SK-N-SH (cell line): ENCODE measurements at regions not wholly inside any gene's neighbourhood (a gene's known extent, or its start where the extent isn't known, plus 50 kb on each side); places are given as distances from the start of the nearest gene placed in this dataset.

Experiments
- CTCF ChIA-PET: fragments of 300-600, 350-600 bp; formaldehyde crosslinking; extraction: SDS; loops from one replicate; lab custom pipeline; 2021; lab: Yijun Ruan, JAX
- POLR2A ChIA-PET: fragments of 350-600 bp; sonication (Branson Sonifier 250); formaldehyde crosslinking; extraction: SDS; loops from one replicate; lab custom pipeline; 2020; ENCODE audit warnings: antibody characterized with exemption, inconsistent platforms; lab: Yijun Ruan, JAX
- DNase-seq: peaks from one replicate; pipeline ENCODE4 v3.0.0; 2012
- H2AFZ ChIP-seq: fragments of 200-600 bp; sonication (generic); 2 replicates; pipeline ENCODE4 v1.8.1; 2016; ENCODE audit warnings: antibody characterized with exemption, mild to moderate bottlenecking, low read depth
- H3F3A ChIP-seq: fragments of 200-600 bp; sonication (generic); replicated peaks from 2 replicates; pipeline ENCODE3; 2016; ENCODE audit warnings: antibody characterized with exemption, mild to moderate bottlenecking; ENCODE audit not compliant: insufficient read depth
- H3K27ac ChIP-seq, 2 experiments: fragments of 200-500 bp in 1 of 2; fragments of 200-600 bp in 1 of 2; sonication (Bioruptor generic) in 1 of 2; sonication (generic), shearing (Covaris generic) in 1 of 2; 2 replicates each; pipeline versions ENCODE4 v1.5.1 to v1.6.1; 2014 to 2016; ENCODE audit warnings: low read depth in 2 of 2, inconsistent platforms in 1 of 2, low read length in 1 of 2, mild to moderate bottlenecking in 1 of 2, mixed read lengths in 1 of 2
- H3K27me3 ChIP-seq: fragments of 200-600 bp; sonication (generic), shearing (Covaris generic); 2 replicates; pipeline ENCODE4 v1.6.1; 2016; ENCODE audit warnings: mixed run types; ENCODE audit not compliant: insufficient read depth
- H3K36me3 ChIP-seq, 2 experiments: fragments of 200-500 bp in 1 of 2; fragments of 200-600 bp in 1 of 2; sonication (Bioruptor generic) in 1 of 2; sonication (generic) in 1 of 2; replicated peaks in 1 of 2; 2 replicates each; pipeline versions ENCODE3 to v1.5.1; 2014 to 2016; ENCODE audit warnings: low read length in 1 of 2, mild to moderate bottlenecking in 1 of 2; ENCODE audit not compliant: insufficient read depth in 2 of 2, control insufficient read depth in 1 of 2
- H3K4me1 ChIP-seq, 2 experiments: fragments of 200-500 bp in 1 of 2; fragments of 200-600 bp in 1 of 2; sonication (Bioruptor generic) in 1 of 2; sonication (generic), shearing (Covaris generic) in 1 of 2; 2 replicates each; pipeline versions ENCODE4 v1.5.1 to v1.6.1; 2014 to 2016; ENCODE audit warnings: low read depth in 1 of 2, low read length in 1 of 2, mixed run types in 1 of 2; ENCODE audit not compliant: insufficient read depth in 2 of 2, control insufficient read depth in 1 of 2
- H3K4me2 ChIP-seq: fragments of 200-600 bp; sonication (generic), shearing (Covaris generic); 2 replicates; pipeline ENCODE4 v1.6.1; 2017; ENCODE audit warnings: mixed run types
- H3K4me3 ChIP-seq, 2 experiments: fragments of 200-500 bp in 1 of 2; fragments of 200-600 bp in 1 of 2; sonication (Bioruptor generic) in 1 of 2; sonication (generic), shearing (Covaris generic) in 1 of 2; 2 replicates each; pipeline versions ENCODE4 v1.5.1 to v1.8.1; 2014 to 2016; ENCODE audit warnings: low read depth in 2 of 2, inconsistent platforms in 1 of 2, low read length in 1 of 2, mild to moderate bottlenecking in 1 of 2, mixed read lengths in 1 of 2, moderate library complexity in 1 of 2
- H3K79me2 ChIP-seq: fragments of 200-600 bp; sonication (generic); 2 replicates; pipeline ENCODE4 v1.8.1; 2017; ENCODE audit warnings: mild to moderate bottlenecking; ENCODE audit not compliant: insufficient read depth
- H3K9ac ChIP-seq: fragments of 200-600 bp; sonication (generic); 2 replicates; pipeline ENCODE4 v1.6.1; 2017; ENCODE audit warnings: mixed run types
- H3K9me2 ChIP-seq: fragments of 200-600 bp; sonication (generic); 2 replicates; pipeline ENCODE4 v1.6.1; 2017; ENCODE audit warnings: mixed run types
- H3K9me3 ChIP-seq: fragments of 200-600 bp; sonication (generic); 2 replicates; pipeline ENCODE4 v1.6.1; 2017; ENCODE audit warnings: mixed run types, mild to moderate bottlenecking, moderate library complexity
- H4K20me1 ChIP-seq: fragments of 200-600 bp; sonication (generic); 2 replicates; pipeline ENCODE4 v1.6.1; 2017; ENCODE audit warnings: mild to moderate bottlenecking, mixed run types; ENCODE audit not compliant: insufficient read depth
- CTCF ChIP-seq: fragments of 200-600 bp; sonication (generic); IDR thresholded peaks from 2 replicates; pipeline ENCODE4 v1.6.1; 2017; ENCODE audit warnings: antibody characterized with exemption, mild to moderate bottlenecking, moderate library complexity
- ELF1 ChIP-seq: IDR thresholded peaks from 2 replicates; pipeline ENCODE4 v1.4.0; 2012
- EP300 ChIP-seq, 2 experiments: IDR thresholded peaks; 2 replicates each; pipeline versions ENCODE4 v1.4.0 to v1.6.1; 2012; ENCODE audit warnings: borderline replicate concordance in 1 of 2, low read depth in 1 of 2, low read length in 1 of 2
- FOXJ3 ChIP-seq: sonication (generic); formaldehyde crosslinking; IDR thresholded peaks from 2 replicates; pipeline ENCODE4 v1.5.1; 2020; ENCODE audit warnings: mild to moderate bottlenecking, missing genetic modification reagents
- FOXM1 ChIP-seq: IDR thresholded peaks from 2 replicates; pipeline ENCODE4 v1.4.0; 2012; ENCODE audit warnings: low read depth, mild to moderate bottlenecking
- GABPA ChIP-seq: IDR thresholded peaks from 2 replicates; pipeline ENCODE4 v1.4.0; 2012; ENCODE audit warnings: low read depth, mild to moderate bottlenecking
- IRF3 ChIP-seq: fragments of 150-350 bp; IDR thresholded peaks from 2 replicates; pipeline ENCODE4 v1.6.1; 2016; ENCODE audit warnings: mild to moderate bottlenecking, low read depth, low read length
- JUND ChIP-seq: IDR thresholded peaks from 2 replicates; pipeline ENCODE4 v1.4.0; 2012
- PBX3 ChIP-seq: IDR thresholded peaks from 2 replicates; pipeline ENCODE4; 2012
- POLR2AphosphoS5 ChIP-seq: IDR thresholded peaks from 2 replicates; pipeline ENCODE4 v1.6.1; 2012; ENCODE audit warnings: low read depth, low read length
- REST ChIP-seq: IDR thresholded peaks from 2 replicates; pipeline ENCODE4 v1.6.1; 2012; ENCODE audit warnings: mild to moderate bottlenecking, low read depth, low read length, moderate library complexity
- SIN3A ChIP-seq: IDR thresholded peaks from 2 replicates; pipeline ENCODE4 v1.6.1; 2012; ENCODE audit warnings: low read depth, mild to moderate bottlenecking, low read length, moderate library complexity, borderline replicate concordance
- SMC3 ChIP-seq: IDR thresholded peaks from 2 replicates; pipeline ENCODE4 v1.6.1; 2012; ENCODE audit warnings: low read depth, low read length, improper control_type of control experiment
- TAF1 ChIP-seq: IDR thresholded peaks from 2 replicates; pipeline ENCODE4 v1.6.1; 2012; ENCODE audit warnings: low read depth, mild to moderate bottlenecking, low read length, moderate library complexity, borderline replicate concordance
- TCF12 ChIP-seq: IDR thresholded peaks from 2 replicates; pipeline ENCODE4 v1.4.0; 2012
- USF1 ChIP-seq: IDR thresholded peaks from 2 replicates; pipeline ENCODE4 v1.4.0; 2012; ENCODE audit warnings: low read depth, borderline replicate concordance
- YY1 ChIP-seq: IDR thresholded peaks from 2 replicates; pipeline ENCODE4 v1.4.0; 2012; ENCODE audit warnings: low read depth, mild to moderate bottlenecking
- ZBTB33 ChIP-seq: IDR thresholded peaks from 2 replicates; pipeline ENCODE4 v1.4.0; 2012; ENCODE audit warnings: low read depth, borderline replicate concordance
- WGBS: methylation state at CpG from one replicate; pipeline ENCODE4 v1.1.6; 2017; ENCODE audit warnings: low lambda C conversion rate; 5-methylcytosine and 5-hydroxymethylcytosine counted together

- 18% methylated on average over 3 of the region's 3 CpGs for WGBS
- no peaks in the 10 kb centered on the region for H3K4me1 ChIP-seq
Observed at GRCh38 chr1:82246050-82246449, 445.3 kb downstream of the ADGRL2 start.

More at GRCh38 chr1:82246050-82246449, 445.3 kb downstream of the ADGRL2 start:
- Histone ChIP-seq H3K27ac (no peak overlapping the region), H3K36me3 (no peaks in the 10 kb centered on the region), H3K27me3 (no peaks in the 10 kb centered on the region), H3K9ac (no peak overlapping the region), H3K9me3 (no peaks in the 10 kb centered on the region), H2AFZ (no peak overlapping the region), H3K9me2 (0 out of 2 replicates have a peak, but pooled peaks cover 2% of the 10 kb centered on the region), H3K4me2 (no peak overlapping the region), H3K79me2 (no peaks in the 10 kb centered on the region), H3K4me3 (no peak overlapping the region), H4K20me1 (no peaks in the 10 kb centered on the region), H3F3A (no peaks in the 10 kb centered on the region)
- CTCF ChIA-PET: no interaction called here
- POLR2A ChIA-PET: no interaction called here
- DNase-seq: no peak
- TF ChIP-seq PBX3: no peak
- TF ChIP-seq POLR2AphosphoS5: no peak
- TF ChIP-seq FOXM1: no peak
- TF ChIP-seq TCF12: no peak
- no peak for TF ChIP-seq YY1
- TF ChIP-seq USF1: no peak
- TF ChIP-seq GABPA: no peak
- no peak for TF ChIP-seq TAF1
- TF ChIP-seq JUND: no peak
- no peak for TF ChIP-seq SIN3A
- no peak for TF ChIP-seq EP300 (IDR thresholded peaks at IDR 0.05; ENCODE audit: borderline replicate concordance in 1 of 2, low read depth in 1 of 2, low read length in 1 of 2)
- TF ChIP-seq ZBTB33: no peak
- TF ChIP-seq FOXJ3 (CRISPR knock-in tag): no peak
- no peak for TF ChIP-seq IRF3
- no peak for TF ChIP-seq REST
- no peak for TF ChIP-seq CTCF
- TF ChIP-seq SMC3: no peak
- TF ChIP-seq ELF1: no peak
